ENCODE measurements at regions not wholly inside any gene's neighbourhood (a gene's known extent, or its start where the extent isn't known, plus 50 kb on each side); places are given as distances from the start of the nearest gene placed in this dataset.

DNA sequence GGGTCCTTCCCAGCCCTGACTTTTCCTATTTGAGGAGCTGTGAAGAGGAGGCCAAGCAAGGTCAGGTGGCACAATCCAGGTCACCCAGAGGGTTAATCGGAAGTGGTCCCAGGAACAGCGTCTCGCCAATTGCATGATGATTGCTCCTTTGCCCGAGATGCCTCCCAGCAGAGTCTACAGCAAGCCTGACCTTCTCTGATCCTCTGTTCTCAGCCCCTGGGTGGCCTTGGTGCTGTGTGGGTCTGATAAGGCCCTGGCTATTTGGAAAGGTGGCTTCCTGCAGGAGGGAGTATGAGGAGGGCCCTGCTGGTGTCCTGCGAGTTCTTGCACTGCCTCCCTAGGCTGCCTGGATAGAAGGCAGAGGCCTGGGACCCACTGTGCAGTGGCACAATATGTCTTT lies 116.2 kb downstream of the FOXD2 start:
- no peak for DNase-seq (ENCODE audit: low read depth)

GRCh38 chr1:47554901-47555300 lies 117.1 kb downstream of the FOXD2 start:
- DNase-seq (ENCODE audit: low read depth): no peak

DNA sequence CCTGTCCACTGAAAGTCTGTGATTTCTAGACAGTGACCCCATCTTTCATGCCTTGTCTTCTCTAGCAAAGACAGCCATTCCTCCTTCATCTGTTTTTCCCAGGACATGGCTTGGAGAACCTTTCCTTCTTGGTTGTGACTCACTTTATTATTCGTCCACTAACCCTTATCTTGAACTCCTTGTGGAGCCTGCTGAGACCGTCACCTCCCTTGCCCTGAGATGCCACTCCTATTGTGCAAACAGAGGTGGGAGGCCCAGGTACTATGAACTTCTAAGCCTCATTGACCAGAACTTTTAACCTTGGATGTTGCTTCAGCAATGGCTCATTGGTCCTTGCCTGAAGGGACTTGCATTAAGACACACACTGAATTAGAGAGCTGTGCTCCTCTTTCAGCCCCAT lies 117.5 kb downstream of the FOXD2 start:
- DNase-seq (ENCODE audit: low read depth): no peak

- no peak for DNase-seq (ENCODE audit: low read depth)
These were observed 118.2 kb downstream of the FOXD2 start for GRCh38 chr1:47555841-47556560.

DNA sequence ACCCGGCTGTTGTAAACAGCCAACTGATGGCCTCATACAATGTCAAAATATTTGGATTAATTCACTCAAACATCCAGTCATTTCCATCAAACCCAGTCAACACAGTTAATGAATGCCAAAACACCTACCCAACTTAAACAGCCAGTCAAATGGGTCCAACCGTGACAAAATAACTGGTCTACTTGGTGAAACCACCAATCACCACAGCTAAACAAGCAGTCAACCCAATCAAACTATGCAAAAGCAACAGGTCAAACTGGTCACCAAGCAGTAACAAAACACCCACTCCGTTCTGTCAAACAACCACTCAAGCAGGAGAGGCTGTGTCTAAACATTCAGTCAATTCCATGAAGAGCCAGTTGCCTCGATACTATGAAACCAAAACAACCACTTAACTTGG lies 119.2 kb downstream of the FOXD2 start:
- no peak for DNase-seq (ENCODE audit: low read depth)

GRCh38 chr1:47558601-47559593 lies 121.1 kb downstream of the FOXD2 start:
- DNase-seq (ENCODE audit: low read depth): no peak

- DNase-seq (ENCODE audit: low read depth): no peak
These were observed 122.3 kb downstream of the FOXD2 start for GRCh38 chr1:47559944-47560695.

GRCh38 chr1:47561523-47562007 lies 123.7 kb downstream of the FOXD2 start:
- DNase-seq (ENCODE audit: low read depth): no peak

- DNase-seq (ENCODE audit: low read depth): no peak
These were observed 124.3 kb downstream of the FOXD2 start for GRCh38 chr1:47562147-47562546.

DNA sequence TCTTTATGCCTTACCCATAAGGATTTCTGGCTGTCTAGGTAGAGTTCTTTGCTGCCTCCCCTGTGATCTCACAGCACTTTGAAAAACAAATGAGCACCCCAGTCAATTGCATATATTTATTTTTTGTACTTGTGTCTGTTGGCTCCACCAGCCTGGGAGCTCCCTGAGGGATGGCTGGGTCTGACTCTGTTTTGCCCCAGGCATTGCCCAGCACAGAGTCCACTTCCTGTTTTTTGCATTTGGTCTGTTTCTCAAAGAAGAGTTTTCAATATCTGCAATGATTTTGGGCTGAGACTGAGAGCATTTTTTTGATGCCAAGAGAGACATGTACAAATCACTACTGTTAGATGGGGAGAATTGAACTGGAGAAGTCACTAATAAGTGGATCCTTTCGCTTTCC lies 125.0 kb downstream of the FOXD2 start:
- DNase-seq (ENCODE audit: low read depth): no peak

DNA sequence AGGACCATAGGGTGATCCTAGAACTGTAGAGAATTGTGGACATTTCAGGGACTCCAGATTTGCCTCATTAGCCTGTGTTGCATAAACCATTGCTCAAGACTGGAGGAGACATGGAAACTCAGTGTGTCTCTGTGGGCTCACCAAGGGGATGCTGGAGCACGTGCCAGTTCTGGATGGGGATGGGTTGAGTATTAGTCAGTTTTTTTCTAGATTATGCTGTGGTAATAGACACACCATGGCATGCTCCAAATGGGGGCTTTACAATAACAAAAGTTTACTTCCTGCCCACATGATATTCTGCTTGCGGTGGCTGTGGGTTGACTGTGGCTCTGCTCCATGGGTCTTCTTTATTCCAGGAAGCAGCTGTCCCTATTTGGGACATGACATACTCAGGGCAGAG lies 125.4 kb downstream of the FOXD2 start:
- no peak for DNase-seq (ENCODE audit: low read depth)

GRCh38 chr1:47564570-47564969 lies 126.7 kb downstream of the FOXD2 start:
- no peak for DNase-seq (ENCODE audit: low read depth)

GRCh38 chr1:47565092-47565491 lies 127.2 kb downstream of the FOXD2 start:
- no peak for DNase-seq (ENCODE audit: low read depth)

GRCh38 chr1:47565676-47566075 lies 127.8 kb downstream of the FOXD2 start:
- DNase-seq (ENCODE audit: low read depth): no peak

DNA sequence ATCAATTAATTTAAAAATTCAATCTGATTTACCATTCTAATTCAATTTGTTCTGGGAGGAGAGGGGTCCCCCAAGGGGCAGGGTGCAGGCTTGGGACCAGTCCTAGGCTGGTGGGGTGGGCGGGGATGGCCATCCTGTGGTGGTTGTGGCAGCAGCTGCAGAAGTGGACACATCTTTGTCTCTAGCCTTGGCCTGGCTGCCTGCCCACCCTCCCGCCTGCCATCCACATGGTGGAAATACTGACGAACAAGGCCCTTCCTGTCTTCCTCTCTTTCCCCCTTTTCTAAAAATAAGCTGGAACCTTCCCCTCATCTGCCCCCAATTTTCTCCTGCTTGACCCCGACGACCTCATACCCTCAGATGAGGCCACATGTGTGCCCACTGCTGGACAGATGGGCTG lies 130.9 kb downstream of the FOXD2 start:
- no peak for DNase-seq (ENCODE audit: low read depth)

DNA sequence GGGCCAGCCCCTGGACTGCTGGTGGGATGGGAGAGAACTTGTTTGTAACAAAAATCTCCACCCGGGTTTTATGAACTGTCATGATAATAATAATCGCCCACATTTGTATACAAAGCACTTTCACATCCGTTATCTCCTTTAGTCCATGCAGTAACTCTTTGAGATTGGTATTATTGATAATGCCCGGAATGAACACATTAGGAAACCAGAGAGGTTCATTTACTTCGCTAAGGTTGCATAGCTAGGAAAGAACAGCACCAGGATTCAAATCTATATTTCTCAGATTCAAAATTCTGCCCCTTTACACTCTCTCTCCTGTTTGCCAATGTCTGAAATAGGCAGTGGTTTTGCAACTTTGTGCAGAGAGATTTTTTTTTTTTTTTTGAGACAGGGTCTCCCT lies 131.4 kb downstream of the FOXD2 start:
- DNase-seq (ENCODE audit: low read depth): no peak

DNA sequence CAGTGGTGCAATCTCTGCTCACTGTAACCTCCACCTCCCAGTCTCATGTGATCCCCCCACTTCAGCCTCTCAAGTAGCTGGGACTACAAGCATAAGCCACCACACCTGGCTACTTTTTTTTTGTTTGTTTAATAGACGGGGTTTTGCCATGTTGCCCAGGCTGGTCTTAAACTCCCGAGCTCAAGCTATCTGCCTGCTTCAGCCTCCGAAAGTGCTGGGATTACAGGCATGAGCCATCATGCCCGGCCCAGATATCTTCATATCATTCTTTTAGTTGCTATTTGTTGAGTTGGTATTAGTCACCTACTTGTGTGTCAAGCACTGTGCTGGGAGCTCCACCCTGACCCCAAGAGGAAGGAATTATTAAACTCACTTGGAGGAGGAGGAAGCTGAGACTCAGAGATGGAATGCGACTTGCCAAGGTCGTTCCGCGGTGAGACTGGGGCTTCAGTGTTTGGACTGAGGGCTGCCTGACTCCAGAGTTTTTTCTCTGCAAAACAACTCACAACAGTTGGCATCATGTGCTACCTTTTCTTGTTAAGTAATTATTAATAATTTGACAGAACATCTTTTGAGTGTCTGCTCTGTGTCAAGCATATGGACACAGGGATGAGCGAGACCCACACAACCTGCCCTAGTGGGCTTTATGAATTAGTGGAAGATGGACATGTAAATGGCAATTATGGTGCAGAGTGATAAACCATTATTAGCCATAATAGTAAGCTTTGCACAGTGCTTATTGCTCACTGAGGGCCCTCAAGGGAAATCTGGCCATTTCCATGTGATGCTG lies 132.0 kb downstream of the FOXD2 start:
- DNase-seq (ENCODE audit: low read depth): no peak

GRCh38 chr1:47571161-47571560 lies 133.3 kb downstream of the FOXD2 start:
- no peak for DNase-seq (ENCODE audit: low read depth)

GRCh38 chr1:47571952-47572351 lies 134.1 kb downstream of the FOXD2 start:
- DNase-seq (ENCODE audit: low read depth): no peak

DNA sequence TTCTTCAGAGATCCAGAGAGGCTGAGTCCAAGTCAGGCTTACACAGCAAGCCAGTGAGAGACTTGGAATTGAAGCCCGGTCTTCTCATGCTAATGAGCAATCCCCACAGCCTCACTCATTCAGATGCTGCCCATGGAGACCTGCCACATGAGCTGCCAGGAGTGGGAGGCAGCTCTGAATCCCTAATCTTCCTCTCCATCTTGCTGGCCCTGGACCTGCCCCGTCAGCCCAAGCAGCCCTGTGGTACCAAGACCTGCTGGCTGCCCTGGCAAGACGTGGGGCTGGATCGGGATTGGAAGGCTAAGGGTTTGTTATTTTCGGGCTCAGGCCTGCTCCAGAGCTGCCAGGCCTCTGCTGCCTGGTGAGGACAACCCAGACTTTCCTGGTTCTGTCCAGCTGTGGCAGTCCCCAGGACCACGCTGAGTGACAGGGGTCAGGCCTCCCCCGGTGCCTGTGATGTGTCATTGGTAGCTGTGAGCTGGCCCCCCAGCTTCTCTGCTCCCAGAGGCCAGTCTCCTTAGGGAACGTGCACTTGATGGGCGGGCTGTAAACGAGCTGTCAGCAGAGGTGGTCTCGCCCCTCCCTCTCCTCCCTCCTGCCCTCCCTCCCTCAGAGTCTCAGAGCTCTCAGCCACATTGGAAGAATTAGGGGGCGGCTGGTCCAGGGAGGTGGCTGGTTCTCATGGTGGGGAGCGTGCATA lies 135.0 kb downstream of the FOXD2 start:
- DNase-seq (ENCODE audit: low read depth): no peak

All from T-helper 22 cell (primary cell).